ENCODE measurements at regions not wholly inside any gene's neighbourhood (a gene's known extent, or its start where the extent isn't known, plus 50 kb on each side); places are given as distances from the start of the nearest gene placed in this dataset.

DNA sequence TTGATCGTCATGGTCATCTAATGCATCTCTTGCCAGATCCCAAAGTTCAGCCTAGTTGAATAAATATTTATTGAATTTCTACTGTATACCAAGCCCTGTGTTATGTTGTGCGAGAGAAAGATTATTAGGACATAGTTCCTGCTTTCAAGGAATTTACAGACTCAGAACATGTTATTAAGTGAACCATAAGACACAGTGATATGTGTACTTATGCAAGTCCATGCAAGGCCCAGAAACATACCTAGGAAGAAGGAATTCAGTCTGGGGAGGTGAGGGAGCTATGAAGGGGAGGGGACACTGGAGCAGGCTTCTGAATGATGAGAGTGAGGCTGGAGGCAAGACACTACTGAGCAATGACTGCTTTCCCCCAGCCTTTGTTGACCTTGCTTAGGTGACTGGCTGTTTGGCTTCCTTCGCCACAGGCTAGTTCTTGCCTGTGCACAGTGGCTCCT is 81.4 kb downstream of the ACAA2 start:
- H3K9me3 Mint-ChIP-seq, result peaks cover 2% of the 10 kb centered on the region
- TF ChIP-seq, protein P1, sequence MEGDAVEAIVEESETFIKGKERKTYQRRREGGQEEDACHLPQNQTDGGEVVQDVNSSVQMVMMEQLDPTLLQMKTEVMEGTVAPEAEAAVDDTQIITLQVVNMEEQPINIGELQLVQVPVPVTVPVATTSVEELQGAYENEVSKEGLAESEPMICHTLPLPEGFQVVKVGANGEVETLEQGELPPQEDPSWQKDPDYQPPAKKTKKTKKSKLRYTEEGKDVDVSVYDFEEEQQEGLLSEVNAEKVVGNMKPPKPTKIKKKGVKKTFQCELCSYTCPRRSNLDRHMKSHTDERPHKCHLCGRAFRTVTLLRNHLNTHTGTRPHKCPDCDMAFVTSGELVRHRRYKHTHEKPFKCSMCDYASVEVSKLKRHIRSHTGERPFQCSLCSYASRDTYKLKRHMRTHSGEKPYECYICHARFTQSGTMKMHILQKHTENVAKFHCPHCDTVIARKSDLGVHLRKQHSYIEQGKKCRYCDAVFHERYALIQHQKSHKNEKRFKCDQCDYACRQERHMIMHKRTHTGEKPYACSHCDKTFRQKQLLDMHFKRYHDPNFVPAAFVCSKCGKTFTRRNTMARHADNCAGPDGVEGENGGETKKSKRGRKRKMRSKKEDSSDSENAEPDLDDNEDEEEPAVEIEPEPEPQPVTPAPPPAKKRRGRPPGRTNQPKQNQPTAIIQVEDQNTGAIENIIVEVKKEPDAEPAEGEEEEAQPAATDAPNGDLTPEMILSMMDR (conservative IDR thresholded peaks at IDR 0.05), result no peak
- H3K27me3 Mint-ChIP-seq (ENCODE audit: low read depth), result no peaks in the 10 kb centered on the region
- peaks cover 15% of the 10 kb centered on the region for H3K4me1 Mint-ChIP-seq
- no peaks in the 10 kb centered on the region for H3K36me3 Mint-ChIP-seq (ENCODE audit: low read depth)
- H3K27ac Mint-ChIP-seq (ENCODE audit: unreplicated experiment), result no peak overlapping the region
- H3K4me3 Mint-ChIP-seq, result no peak overlapping the region
- no peak for DNase-seq (ENCODE audit: low read depth, low spot score)

DNA sequence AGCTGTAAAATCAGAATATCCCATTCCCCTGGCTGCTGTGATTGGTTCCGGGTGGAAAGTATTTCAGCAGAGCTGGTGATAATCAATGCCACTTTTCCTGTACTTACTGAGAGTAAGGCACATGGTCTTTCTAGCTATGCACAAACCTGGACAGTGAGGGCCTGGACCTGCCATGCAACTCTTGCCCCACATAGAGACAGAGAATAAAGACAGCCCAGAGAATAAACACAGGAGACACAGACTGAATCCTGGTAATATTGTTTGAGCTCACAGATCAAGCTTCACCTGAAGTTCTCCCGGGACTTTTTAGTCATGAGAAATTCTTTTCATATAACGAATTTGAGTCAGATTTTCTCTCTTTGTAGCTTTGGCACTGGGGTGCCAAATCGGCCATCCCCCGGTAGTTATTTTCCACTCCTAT is 81.9 kb downstream of the ACAA2 start:
- Mint-ChIP-seq H3K4me3 (no peak overlapping the region), H3K4me1 (peaks cover 19% of the 10 kb centered on the region), H3K36me3 (ENCODE audit: low read depth) (no peaks in the 10 kb centered on the region), H3K9me3 (peaks cover 2% of the 10 kb centered on the region), H3K27ac (ENCODE audit: unreplicated experiment) (no peak overlapping the region), H3K27me3 (ENCODE audit: low read depth) (no peaks in the 10 kb centered on the region)
- TF ChIP-seq, protein P1 (conservative IDR thresholded peaks at IDR 0.05), result no peak
- DNase-seq (ENCODE audit: low read depth, low spot score), result no peak

DNA sequence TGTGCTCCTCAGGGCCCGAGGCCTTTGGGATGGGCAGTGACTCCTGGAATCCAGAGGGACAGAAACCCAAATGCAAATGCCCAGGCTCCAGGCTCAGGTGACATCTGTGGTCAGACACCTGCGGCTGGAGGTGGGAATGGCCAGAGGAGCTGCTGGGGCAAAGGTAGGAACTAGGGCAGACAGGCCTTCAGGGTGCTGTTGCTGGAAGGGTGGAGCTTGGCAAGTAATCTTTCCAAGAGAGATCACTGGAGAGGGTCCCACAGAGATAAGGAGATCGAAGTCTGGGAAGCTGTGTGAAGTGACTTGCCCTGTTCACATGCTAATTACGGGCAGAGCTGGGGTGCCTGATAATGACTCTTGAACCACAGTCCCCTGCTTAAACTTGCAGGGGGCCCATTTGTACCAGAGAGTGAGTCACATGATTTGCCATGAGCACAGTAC is 82.4 kb downstream of the ACAA2 start:
- no peak for DNase-seq (ENCODE audit: low read depth, low spot score)
- Mint-ChIP-seq H3K4me1 (peaks cover 23% of the 10 kb centered on the region), H3K27me3 (ENCODE audit: low read depth) (no peaks in the 10 kb centered on the region), H3K4me3 (no peak overlapping the region), H3K9me3 (peaks cover 2% of the 10 kb centered on the region), H3K36me3 (ENCODE audit: low read depth) (no peaks in the 10 kb centered on the region), H3K27ac (ENCODE audit: unreplicated experiment) (peak overlapping the region; percentile 20)
- TF ChIP-seq, protein P1 (conservative IDR thresholded peaks at IDR 0.05), result no peak

DNA sequence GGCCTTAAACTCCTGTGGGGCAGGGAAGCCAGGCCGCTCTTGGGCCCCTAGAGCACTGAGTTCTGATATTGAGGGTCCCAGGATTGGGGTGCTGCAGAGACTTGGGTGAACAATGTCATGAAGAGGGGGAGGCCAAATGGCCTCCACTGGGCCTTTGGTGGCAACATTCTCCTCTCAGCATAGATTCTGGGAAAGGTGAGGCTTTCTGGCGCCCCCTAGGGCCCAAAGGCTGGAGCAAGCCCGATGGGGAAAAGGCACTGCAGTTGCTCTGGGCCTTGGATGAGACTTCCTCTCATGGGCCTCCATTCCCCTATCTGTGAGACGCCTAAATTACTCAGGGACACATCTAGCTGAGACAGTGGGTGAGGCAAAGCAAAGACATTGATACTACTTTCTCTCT is 84.8 kb downstream of the ACAA2 start:
- DNase-seq (ENCODE audit: low read depth, low spot score), result peak; percentile 59
- H3K27me3 Mint-ChIP-seq (ENCODE audit: low read depth), result no peaks in the 10 kb centered on the region
- no peak overlapping the region for H3K27ac Mint-ChIP-seq (ENCODE audit: unreplicated experiment)
- peaks cover 32% of the 10 kb centered on the region for H3K4me1 Mint-ChIP-seq
- TF ChIP-seq, protein P1 (conservative IDR thresholded peaks at IDR 0.05), result peak; percentile 57
- H3K36me3 Mint-ChIP-seq (ENCODE audit: low read depth), result no peaks in the 10 kb centered on the region
- no peaks in the 10 kb centered on the region for H3K9me3 Mint-ChIP-seq
- H3K4me3 Mint-ChIP-seq, result no peak overlapping the region

DNA sequence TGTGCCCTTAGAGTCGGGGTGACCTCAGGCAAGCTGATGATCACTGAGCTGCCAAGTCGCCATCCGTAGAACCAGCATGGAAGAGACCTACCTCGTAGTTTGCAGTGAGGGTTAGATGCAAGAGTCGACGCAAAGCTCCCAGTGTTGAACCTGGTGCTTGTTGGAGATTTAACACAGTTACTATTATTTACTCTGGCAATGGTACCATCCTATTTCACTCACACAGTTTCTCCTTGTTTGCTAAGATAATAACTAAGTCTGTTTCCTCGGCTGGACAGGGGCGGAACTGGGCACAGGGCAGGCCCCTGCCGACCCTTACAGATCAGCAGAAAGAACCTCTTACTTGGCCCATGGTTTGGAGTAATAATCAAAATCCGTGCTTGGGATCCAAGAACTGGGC is 85.5 kb downstream of the ACAA2 start:
- Mint-ChIP-seq H3K9me3 (no peaks in the 10 kb centered on the region), H3K27me3 (ENCODE audit: low read depth) (no peaks in the 10 kb centered on the region), H3K4me1 (peaks cover 36% of the 10 kb centered on the region), H3K27ac (ENCODE audit: unreplicated experiment) (peak overlapping the region; percentile 63), H3K4me3 (no peak overlapping the region), H3K36me3 (ENCODE audit: low read depth) (no peaks in the 10 kb centered on the region)
- no peak for DNase-seq (ENCODE audit: low read depth, low spot score)
- TF ChIP-seq, protein P1 (conservative IDR thresholded peaks at IDR 0.05), result no peak

DNA sequence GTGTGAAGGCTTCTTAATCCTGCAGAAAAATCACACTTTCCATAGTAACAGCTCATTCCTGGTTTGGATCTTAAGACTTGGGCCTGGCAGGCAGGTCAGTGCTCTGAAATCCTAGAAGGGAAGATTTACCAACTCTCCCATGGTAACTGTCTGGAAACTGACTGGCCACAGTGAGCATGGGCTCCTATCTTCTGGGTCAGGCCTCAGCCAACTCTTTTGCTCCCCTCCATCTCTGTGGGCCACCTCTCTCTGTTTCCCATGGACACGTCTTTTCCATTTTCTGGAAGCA is 86.7 kb downstream of the ACAA2 start:
- H3K4me3 Mint-ChIP-seq, result peak overlapping the region; percentile 71
- DNase-seq (ENCODE audit: low read depth, low spot score), result no peak
- H3K27me3 Mint-ChIP-seq (ENCODE audit: low read depth), result no peaks in the 10 kb centered on the region
- TF ChIP-seq, protein P1 (conservative IDR thresholded peaks at IDR 0.05), result no peak
- no peaks in the 10 kb centered on the region for H3K9me3 Mint-ChIP-seq
- peaks cover 36% of the 10 kb centered on the region for H3K4me1 Mint-ChIP-seq
- H3K36me3 Mint-ChIP-seq (ENCODE audit: low read depth), result no peaks in the 10 kb centered on the region
- H3K27ac Mint-ChIP-seq (ENCODE audit: unreplicated experiment), result peak overlapping the region; percentile 99

All from neural crest cell (in vitro differentiated cells).